ENCODE measurements at regions not wholly inside any gene's neighbourhood (a gene's known extent, or its start where the extent isn't known, plus 50 kb on each side); places are given as distances from the start of the nearest gene placed in this dataset.

DNA sequence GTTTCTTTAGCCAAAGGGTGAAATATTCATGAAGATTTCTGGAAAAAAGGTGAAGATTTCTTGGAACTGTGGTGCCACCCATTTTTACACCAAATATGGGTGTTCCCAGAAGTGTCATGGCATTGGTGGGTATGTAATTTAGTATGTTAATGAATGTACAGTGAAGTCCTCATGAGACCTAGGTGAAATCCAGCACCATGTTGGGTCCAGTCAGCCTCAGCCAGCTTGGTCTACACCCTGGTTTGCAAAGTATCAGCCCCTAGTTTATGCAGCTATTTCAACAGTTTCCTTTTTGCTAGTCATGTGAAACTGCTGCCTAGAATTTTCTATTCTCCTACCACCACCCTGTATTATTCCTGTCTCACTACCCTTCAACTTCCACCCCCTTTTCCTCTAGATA is 63.1 kb upstream of the CXADR start:
- TF ChIP-seq, protein P1, sequence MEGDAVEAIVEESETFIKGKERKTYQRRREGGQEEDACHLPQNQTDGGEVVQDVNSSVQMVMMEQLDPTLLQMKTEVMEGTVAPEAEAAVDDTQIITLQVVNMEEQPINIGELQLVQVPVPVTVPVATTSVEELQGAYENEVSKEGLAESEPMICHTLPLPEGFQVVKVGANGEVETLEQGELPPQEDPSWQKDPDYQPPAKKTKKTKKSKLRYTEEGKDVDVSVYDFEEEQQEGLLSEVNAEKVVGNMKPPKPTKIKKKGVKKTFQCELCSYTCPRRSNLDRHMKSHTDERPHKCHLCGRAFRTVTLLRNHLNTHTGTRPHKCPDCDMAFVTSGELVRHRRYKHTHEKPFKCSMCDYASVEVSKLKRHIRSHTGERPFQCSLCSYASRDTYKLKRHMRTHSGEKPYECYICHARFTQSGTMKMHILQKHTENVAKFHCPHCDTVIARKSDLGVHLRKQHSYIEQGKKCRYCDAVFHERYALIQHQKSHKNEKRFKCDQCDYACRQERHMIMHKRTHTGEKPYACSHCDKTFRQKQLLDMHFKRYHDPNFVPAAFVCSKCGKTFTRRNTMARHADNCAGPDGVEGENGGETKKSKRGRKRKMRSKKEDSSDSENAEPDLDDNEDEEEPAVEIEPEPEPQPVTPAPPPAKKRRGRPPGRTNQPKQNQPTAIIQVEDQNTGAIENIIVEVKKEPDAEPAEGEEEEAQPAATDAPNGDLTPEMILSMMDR (conservative IDR thresholded peaks at IDR 0.05; ENCODE audit: low read length) = no peak

DNA sequence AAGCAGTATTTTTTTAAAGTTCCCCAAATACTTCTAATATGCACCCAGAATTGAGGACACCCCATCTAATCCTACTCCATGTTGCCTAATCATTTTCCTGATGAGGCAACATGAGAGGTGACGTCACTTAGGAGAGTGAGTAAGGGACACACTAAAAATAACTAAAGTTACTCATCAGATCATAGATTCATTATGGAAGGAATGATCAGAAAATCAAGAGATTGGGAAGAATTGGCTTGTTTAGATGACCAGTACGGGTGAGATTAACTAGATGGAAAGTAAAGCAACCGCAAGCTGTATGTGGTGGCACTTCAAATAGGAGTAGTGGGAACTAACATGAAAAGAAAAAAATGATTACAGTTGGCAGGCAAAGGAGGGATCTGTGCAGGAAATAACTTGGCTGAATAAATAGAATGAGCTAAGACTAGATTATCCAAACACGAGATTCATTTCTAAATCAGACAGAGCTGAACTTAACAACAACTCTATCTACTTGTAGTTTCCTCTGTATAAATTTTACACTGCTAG is 61.4 kb upstream of the CXADR start:
- peak; percentile 34 for DNase-seq (ENCODE audit: low read depth)
- H3K4me3 ChIP-seq (ENCODE audit: low read length) = no peak overlapping the region
- TF ChIP-seq, protein P1 (conservative IDR thresholded peaks at IDR 0.05; ENCODE audit: low read length) = no peak

More for the DNA sequence above, 63.1 kb upstream of the CXADR start:
- H3K4me3 ChIP-seq (ENCODE audit: low read length) = no peak overlapping the region
- DNase-seq (ENCODE audit: low read depth) = no peak

DNA sequence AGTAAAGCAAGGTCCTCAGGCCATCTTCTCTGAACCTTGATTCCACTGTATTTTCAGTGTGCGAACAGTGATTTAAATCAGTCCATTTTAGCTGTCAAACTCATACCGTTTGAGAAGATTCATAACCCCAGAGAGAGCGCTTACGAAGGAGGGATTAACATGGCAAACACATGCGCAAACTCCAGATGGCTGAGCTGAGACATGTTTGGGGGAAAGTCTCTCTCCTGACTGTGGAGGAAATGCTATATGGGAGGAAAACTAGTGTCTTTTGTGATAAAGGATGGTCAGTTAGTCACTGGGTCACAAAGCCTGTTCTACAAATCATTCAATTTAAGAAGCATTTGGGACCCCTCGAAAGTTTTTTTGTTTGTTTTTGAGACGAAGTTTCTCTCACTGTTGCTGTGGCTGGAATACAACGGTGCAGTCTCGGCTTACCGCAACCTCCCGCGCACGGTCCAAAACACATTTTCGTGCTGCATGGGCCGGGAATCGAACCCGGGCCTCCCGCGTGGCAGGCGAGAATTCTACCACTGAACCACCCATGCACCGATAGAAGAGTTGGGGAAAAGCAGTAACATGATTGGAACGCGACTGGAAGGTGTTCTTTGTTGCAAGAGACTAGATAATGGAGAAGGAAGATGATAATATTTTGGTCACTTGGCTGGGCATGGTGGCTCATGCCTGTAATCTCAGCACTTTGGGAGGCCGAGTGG is 58.4 kb upstream of the CXADR start:
- DNase-seq (ENCODE audit: low read depth) = peak; percentile 86
- no peak overlapping the region for H3K4me3 ChIP-seq (ENCODE audit: low read length)

DNA sequence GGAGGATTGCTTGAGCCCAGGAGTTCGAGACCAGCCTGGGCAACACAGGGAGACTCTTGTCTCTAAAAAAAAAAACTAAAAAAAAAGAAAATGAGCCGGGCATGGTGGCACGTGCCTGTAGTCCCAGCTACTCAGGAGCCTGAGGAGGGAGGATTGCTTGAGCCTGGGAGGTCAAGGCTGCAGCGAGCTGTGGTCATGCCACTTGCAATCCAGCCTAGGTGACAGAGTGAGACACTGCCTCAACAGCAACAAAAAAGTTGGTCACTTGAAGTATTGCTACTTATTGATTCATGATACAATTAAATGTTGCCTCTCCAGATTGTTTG is 57.9 kb upstream of the CXADR start:
- H3K4me3 ChIP-seq (ENCODE audit: low read length) = no peak overlapping the region
- DNase-seq (ENCODE audit: low read depth) = no peak
- TF ChIP-seq, protein P1 (conservative IDR thresholded peaks at IDR 0.05; ENCODE audit: low read length) = no peak

More for the DNA sequence above, 58.4 kb upstream of the CXADR start:
- TF ChIP-seq, protein P1 (conservative IDR thresholded peaks at IDR 0.05; ENCODE audit: low read length) = no peak

DNA sequence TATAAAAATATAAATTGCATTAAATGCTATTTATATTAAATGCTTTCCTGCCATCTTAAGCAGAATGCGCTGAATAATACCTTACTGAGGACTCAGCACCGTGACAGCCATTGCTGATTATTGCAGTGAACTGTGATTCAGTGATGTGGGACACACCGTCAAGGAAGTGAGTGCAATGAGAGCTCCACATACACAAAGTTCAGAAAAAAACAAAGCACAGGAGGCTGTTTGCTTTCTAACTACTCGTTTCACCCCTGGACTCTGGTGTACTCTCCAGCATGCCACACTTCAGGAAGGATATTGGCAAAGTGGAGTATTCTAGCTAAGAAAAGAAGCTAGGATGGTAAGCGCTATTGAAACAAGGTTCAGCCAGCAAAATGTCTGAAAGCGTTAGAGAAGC is 57.4 kb upstream of the CXADR start:
- H3K4me3 ChIP-seq (ENCODE audit: low read length) = no peak overlapping the region
- DNase-seq (ENCODE audit: low read depth) = no peak
- TF ChIP-seq, protein P1 (conservative IDR thresholded peaks at IDR 0.05; ENCODE audit: low read length) = no peak

DNA sequence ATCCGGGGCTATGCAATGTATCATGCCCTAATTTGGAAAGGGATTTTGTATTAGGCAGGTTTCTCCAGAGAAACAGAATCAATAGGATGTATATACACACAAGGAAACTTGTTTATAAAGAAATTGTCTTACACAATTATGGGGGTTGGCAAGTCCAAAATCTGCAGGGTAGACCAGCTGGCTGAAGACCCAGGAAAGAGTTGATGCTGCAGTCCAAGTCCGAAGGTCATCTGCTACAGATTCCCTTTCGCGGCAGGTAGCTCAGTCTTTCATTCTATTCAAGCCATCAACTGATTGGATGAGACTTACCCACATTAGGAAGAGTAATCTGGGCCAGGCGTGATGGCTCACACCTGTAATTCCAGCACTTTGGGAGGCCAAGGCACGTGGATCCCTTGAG is 54.6 kb upstream of the CXADR start:
- DNase-seq (ENCODE audit: low read depth) = no peak
- TF ChIP-seq, protein P1 (conservative IDR thresholded peaks at IDR 0.05; ENCODE audit: low read length) = no peak
- H3K4me3 ChIP-seq (ENCODE audit: low read length) = no peak overlapping the region

DNA sequence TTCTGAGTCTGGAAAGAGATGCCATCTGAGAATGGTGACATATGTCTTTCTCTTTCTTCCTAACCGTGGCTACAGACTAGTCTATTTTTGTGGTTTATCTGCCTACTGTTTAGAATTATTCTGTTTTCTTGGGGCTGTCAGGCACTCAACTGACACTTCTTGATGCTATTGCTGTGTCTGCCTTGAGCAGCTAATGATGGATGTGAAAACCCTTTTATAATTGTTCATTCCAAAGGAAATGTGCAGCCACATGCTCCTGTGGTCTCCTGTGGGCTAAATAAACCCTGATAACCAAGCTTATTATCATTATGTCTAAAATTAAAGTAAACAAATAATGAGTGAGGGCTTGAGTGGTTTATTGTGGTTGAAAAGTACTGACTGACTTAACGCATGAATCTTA is 52.7 kb upstream of the CXADR start:
- DNase-seq (ENCODE audit: low read depth) = no peak
- TF ChIP-seq, protein P1 (conservative IDR thresholded peaks at IDR 0.05; ENCODE audit: low read length) = no peak
- no peak overlapping the region for H3K4me3 ChIP-seq (ENCODE audit: low read length)

All from AG10803 (cell line).